Memory B cell (primary cell): ENCODE measurements at regions not wholly inside any gene's neighbourhood (a gene's known extent, or its start where the extent isn't known, plus 50 kb on each side); places are given as distances from the start of the nearest gene placed in this dataset.

Experiments used
- ATAC-seq: fragments of 150-1000 bp; cut with Tn5 transposase; 2 replicates; pipeline ENCODE4 v1.10.0; 2021; ENCODE audit warnings: low read depth, mild to moderate bottlenecking, moderate library complexity
- DNase-seq, 2 donors: peaks; one replicate each; pipeline ENCODE4 v3.0.0; 2022; ENCODE audit warnings: low spot score in 2 of 2
- H3K27ac Mint-ChIP-seq: one replicate; pipeline ENCODE4 v1.8.0; 2022; ENCODE audit warnings: mild to moderate bottlenecking, moderate library complexity, mixed read lengths
- H3K27me3 Mint-ChIP-seq: one replicate; pipeline ENCODE4 v1.8.0; 2022; ENCODE audit warnings: mixed read lengths
- H3K36me3 Mint-ChIP-seq: one replicate; pipeline ENCODE4 v1.8.0; 2022; ENCODE audit warnings: mild to moderate bottlenecking, mixed read lengths
- H3K4me1 Mint-ChIP-seq: one replicate; pipeline ENCODE4 v1.8.0; 2022; ENCODE audit warnings: mixed read lengths
- H3K4me3 Mint-ChIP-seq: one replicate; pipeline ENCODE4 v1.8.0; 2022; ENCODE audit warnings: mild to moderate bottlenecking, moderate library complexity, mixed read lengths
- H3K9me3 Mint-ChIP-seq: one replicate; pipeline ENCODE4 v1.8.0; 2022; ENCODE audit warnings: mixed read lengths

DNA sequence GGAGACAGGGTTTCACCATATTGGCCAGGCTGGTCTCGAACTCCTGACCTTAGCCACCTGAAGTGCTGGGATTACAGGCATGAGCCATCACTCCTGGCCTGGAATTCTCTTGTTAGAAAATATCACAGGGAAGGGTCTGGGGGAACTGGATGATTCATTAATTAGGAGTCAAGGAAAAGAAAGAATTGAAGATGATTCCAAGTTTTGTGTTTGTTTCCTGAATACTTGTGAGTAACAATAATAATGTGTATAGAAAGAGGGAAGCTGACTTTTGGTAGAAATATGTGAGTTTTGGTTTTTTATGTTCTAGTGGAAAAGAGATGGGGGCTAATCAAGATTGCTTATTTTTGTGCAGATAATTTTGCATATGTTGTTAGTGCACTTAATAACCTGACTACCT is 77.3 kb upstream of the CLNK start:
- no peak overlapping the region for H3K4me3 Mint-ChIP-seq
- peaks cover 5% of the 10 kb centered on the region for H3K36me3 Mint-ChIP-seq
- DNase-seq = no peak
- no peak for ATAC-seq
- no peaks in the 10 kb centered on the region for H3K27me3 Mint-ChIP-seq
- peaks cover 10% of the 10 kb centered on the region for H3K9me3 Mint-ChIP-seq
- H3K27ac Mint-ChIP-seq = no peak overlapping the region
- peaks cover 2% of the 10 kb centered on the region for H3K4me1 Mint-ChIP-seq

DNA sequence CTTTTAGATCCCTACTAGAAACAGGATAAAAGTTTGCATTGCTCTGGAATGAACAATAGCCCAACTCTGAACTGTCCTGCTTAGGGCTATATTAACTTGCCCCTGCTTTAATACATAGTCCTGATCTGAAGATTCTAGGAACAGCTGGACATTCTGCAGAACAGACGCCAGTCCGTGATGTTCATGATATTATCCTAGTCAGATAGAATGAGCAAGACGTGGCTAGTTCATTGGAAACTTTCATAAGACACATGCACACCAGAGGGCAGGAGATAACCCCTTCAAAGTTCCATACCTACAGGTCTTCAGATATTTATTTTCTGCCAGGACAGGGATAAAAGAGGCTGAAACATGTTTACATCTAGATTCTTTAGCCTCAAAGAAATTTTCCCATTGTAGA is 75.5 kb upstream of the CLNK start:
- ATAC-seq = no peak
- peaks cover 9% of the 10 kb centered on the region for H3K9me3 Mint-ChIP-seq
- peaks cover 5% of the 10 kb centered on the region for H3K36me3 Mint-ChIP-seq
- H3K4me1 Mint-ChIP-seq = peaks cover 6% of the 10 kb centered on the region
- no peaks in the 10 kb centered on the region for H3K27me3 Mint-ChIP-seq
- H3K4me3 Mint-ChIP-seq = no peak overlapping the region
- no peak for DNase-seq
- H3K27ac Mint-ChIP-seq = no peak overlapping the region

DNA sequence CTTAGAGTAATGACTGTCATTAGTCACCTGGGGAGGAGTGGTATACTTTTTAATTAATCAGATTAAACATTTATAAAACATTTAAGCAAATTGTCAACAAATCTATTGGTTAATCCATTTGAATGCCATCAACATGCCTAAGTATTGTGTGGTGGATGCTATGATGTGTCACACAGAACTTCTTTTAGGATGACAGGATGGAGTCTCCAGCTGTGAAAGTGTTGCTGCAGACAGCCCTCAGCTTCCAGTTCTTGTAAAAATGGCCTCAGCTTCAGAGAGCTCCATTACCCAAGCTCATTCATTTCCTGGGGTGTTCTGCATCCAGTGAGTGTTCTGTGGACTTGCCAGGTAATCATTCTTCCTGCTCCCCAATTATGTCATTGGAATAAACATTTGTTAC is 74.3 kb upstream of the CLNK start:
- Mint-ChIP-seq H3K4me1 (peaks cover 6% of the 10 kb centered on the region), H3K4me3 (no peak overlapping the region), H3K9me3 (peaks cover 2% of the 10 kb centered on the region), H3K27me3 (no peaks in the 10 kb centered on the region), H3K27ac (no peak overlapping the region), H3K36me3 (peaks cover 3% of the 10 kb centered on the region)
- ATAC-seq = no peak
- DNase-seq = no peak

DNA sequence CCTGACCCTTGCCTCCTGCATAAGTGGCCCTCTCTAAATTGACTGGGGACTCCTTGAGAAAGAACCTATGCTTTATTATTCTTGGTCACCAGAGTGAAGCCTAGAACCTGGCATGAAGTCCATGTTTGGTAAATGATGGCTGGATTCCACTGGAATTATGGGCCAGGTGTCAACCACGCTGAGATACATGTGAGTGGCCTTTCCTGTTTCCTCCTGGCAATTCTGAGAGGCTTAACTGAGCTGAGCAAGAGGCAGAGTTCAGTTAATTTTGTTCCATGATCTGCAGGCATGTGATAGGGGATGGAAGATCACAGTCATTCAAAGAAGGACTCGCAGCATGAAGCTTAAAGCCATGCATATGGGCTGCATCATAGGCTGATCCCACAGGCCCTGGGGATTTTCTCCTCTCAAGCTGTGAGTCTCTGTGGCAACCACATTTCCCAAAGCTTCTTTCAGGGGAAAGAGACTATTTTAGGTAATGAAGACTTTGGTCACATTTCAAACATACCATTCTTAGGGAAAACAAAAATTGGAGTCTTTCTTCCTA is 69.4 kb upstream of the CLNK start:
- Mint-ChIP-seq H3K27me3 (no peaks in the 10 kb centered on the region), H3K4me1 (peaks cover 4% of the 10 kb centered on the region), H3K27ac (no peak overlapping the region), H3K36me3 (no peaks in the 10 kb centered on the region), H3K4me3 (no peak overlapping the region), H3K9me3 (no peaks in the 10 kb centered on the region)
- DNase-seq = no peak
- no peak for ATAC-seq

DNA sequence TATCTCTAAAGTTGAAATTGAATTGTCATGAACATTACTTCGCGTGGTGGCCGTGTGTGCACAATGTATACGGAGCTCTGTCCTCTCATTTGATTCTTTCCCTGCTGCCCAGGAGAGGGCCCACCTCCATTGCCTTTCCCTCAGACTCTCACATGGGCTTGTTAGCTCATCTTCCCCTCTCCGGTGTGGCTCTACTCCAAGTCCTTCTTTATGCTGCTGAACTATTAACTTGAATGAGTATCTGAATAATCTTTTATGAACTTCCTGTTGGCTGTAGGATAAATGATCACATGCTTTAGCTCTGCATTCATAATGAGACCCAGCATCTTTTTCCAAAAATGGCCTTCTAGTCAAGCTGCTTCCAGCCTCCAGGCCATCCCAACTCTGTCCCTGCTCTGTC is 68.8 kb upstream of the CLNK start:
- no peak overlapping the region for H3K4me3 Mint-ChIP-seq
- H3K9me3 Mint-ChIP-seq = no peaks in the 10 kb centered on the region
- no peak for DNase-seq
- no peak for ATAC-seq
- H3K4me1 Mint-ChIP-seq = peaks cover 4% of the 10 kb centered on the region
- no peaks in the 10 kb centered on the region for H3K36me3 Mint-ChIP-seq
- no peaks in the 10 kb centered on the region for H3K27me3 Mint-ChIP-seq
- H3K27ac Mint-ChIP-seq = no peak overlapping the region

DNA sequence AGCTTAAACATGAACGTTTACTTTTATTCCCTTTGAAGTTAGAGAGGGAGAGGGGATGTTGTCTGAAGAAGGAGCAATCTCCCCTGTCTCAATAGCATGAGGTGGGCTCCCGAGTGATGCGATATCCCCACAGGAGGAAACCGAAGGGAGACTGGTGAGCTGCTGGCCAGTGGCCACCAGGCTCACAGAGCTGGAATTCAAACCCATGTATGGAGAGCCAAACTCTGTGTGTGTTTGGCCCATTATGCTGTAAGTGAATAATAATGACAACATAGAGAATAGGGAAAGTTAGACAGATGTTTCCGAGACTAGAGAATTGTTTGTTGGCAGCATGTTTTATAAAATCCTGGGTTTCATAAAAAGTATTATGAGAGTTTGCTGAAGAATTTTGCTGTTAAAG is 66.1 kb upstream of the CLNK start:
- peaks cover 4% of the 10 kb centered on the region for H3K4me1 Mint-ChIP-seq
- ATAC-seq (no peak), DNase-seq (no peak)
- no peak overlapping the region for H3K27ac Mint-ChIP-seq
- no peaks in the 10 kb centered on the region for H3K36me3 Mint-ChIP-seq
- no peak overlapping the region for H3K4me3 Mint-ChIP-seq
- no peaks in the 10 kb centered on the region for H3K9me3 Mint-ChIP-seq
- no peaks in the 10 kb centered on the region for H3K27me3 Mint-ChIP-seq

DNA sequence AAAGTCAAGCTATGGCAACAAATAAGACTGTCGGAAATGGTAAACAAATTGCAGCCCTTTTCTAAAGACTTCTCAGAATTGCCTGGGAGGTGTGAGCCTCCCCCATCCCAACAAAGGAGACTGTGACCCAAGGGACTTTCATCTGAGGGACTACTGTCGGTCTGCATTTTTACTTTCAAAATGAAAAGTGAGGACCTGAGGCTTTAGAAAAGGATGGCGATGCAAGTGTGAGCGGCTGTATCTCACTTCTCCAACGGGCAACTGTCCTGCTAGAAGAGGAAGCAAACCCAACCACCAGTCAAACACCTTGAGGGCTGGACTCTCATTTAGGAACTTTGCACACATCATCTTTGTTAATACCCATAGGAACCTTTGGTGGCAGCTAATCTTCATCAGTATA is 62.6 kb upstream of the CLNK start:
- Mint-ChIP-seq H3K4me1 (peaks cover 5% of the 10 kb centered on the region), H3K27me3 (peaks cover 1% of the 10 kb centered on the region), H3K4me3 (peak overlapping the region; percentile 17), H3K27ac (no peak overlapping the region), H3K9me3 (peaks cover 5% of the 10 kb centered on the region), H3K36me3 (peaks cover 1% of the 10 kb centered on the region)
- ATAC-seq (peak; percentile 52), DNase-seq (no peak)

DNA sequence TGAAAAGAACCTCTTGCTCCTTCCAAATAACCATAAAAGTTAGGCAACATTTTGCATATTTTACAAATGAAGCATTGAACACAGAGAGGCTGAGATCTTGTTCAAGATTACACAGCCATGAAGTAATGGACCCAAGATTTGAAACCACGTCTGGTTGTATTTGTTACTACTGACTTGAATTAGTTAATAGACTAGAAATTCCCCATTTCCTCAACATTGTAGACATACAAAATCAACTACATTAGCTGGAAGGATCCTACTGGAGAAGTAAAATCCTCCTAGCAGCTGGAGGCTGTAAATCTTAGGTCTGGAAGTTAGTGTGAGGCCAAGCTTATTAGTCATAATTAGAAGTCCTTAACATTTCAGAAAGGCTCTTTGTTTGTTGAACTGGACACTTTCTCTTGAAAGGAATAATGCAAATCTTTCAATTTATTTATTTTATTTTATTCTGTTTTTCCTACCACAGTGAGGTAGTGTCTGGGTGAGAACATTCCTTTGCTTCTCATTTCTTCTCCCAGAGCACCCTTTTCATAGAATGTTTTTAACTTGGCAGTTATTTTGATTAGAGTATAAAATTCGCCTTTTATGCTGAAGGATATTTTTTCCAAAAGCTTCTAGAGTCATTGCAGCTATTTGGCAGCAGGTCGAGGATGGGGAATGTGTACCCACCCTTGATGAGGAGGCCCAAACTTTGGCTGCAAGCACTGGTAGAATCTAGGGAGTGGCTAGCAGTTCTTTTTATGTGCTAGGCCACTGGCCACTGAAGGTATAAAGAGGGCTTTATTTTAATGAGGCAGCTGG is 62.0 kb upstream of the CLNK start:
- Mint-ChIP-seq H3K36me3 (peaks cover 1% of the 10 kb centered on the region), H3K27me3 (peaks cover 1% of the 10 kb centered on the region), H3K4me3 (peak overlapping the region; percentile 17), H3K4me1 (peaks cover 5% of the 10 kb centered on the region), H3K27ac (no peak overlapping the region), H3K9me3 (peaks cover 5% of the 10 kb centered on the region)
- DNase-seq (no peak), ATAC-seq (no peak)

DNA sequence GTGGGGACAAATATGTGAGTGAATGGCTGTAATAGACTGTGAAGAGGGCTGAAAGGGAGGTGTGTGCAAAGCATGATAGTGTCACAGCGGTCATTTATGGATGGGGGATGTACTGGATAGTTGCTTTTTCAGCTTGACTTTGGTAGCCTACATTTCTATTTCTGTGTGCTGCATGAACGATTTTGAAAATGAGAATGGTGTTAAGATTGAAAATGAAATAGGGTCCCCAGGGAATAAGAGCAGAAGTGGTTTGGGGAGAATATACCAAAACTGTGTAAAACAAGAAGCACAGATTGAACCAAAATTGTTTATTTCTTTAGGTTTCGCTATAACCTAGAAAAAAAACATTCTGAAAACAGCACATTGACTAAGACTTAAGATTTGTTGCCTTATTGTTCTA is 58.8 kb upstream of the CLNK start:
- Mint-ChIP-seq H3K9me3 (peaks cover 5% of the 10 kb centered on the region), H3K27me3 (peaks cover 1% of the 10 kb centered on the region), H3K4me3 (no peak overlapping the region), H3K27ac (no peak overlapping the region), H3K36me3 (peaks cover 1% of the 10 kb centered on the region), H3K4me1 (peaks cover 9% of the 10 kb centered on the region)
- DNase-seq (peak in 1 of 2 donors; percentile 35), ATAC-seq (peak; percentile 82)

DNA sequence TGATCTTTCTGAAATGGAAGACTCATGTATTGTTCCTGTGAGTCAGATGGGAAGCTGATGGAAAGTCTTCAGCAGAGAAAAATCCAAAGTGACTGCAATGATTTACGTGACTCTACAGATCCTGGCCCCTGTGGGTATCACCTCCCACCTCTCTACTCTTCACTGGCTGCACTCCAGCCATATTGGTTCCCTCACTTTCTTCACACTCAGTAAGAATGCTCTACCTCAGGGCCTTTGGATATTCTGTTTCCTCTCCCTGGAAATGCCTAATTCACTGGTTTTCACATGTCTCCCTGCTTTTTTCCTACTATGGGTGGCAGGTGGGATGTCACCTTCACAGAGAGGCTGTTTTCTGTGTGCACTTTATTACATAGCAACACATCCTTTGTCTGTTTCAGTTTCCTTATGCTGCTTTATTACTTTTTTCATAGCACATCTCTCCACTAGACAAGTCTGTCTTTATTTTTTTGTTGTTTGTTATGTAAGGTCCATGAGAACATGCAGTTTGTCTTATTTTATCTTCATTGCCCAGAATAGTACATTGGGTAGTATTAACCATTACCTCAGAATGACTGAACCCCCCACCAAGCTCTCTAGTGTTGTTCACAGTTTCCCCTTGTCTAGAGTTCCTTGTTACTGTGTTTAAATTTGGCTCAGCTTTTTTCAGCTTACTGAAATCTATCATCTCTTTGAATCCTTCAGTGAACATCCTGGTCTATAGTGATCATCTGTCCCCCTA is 57.6 kb upstream of the CLNK start:
- Mint-ChIP-seq H3K4me3 (no peak overlapping the region), H3K27ac (no peak overlapping the region), H3K9me3 (peaks cover 5% of the 10 kb centered on the region), H3K36me3 (peaks cover 1% of the 10 kb centered on the region), H3K27me3 (peaks cover 1% of the 10 kb centered on the region), H3K4me1 (peaks cover 9% of the 10 kb centered on the region)
- DNase-seq = no peak
- peak; percentile 28 for ATAC-seq

DNA sequence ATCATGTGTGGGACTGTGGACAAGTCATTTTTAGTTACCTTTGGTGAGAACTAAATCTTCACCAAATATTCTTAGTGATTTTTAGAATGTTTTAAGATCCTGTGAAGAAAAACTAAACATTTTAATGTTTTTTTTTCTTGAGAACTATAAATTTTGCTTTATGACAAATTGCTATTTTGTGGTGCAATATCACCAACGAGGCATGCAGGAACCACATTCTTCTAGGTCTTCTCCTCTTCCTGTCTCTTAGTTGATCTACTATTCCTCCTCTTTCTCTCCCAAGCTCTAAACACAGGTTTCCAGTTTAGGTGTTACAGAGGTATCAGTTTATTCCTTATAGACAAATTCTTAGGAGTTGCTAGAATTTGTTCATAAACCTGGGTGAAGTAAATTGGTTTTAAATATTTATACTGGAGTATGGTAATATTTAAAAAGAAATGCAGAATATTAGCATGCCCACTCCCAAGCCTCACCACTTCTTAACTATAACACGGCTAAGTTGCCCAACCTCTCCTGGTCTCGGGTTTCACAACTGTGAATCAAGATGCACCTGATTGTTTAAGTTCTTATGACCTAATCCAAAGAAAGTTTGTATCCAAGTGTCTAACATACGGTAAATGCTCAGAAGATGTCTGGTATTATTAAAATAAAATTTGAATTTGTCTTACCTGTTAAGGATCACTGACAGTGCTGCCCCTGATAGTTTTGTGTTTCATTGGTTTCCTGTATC is 56.5 kb upstream of the CLNK start:
- ATAC-seq (no peak), DNase-seq (no peak)
- no peak overlapping the region for H3K27ac Mint-ChIP-seq
- H3K4me1 Mint-ChIP-seq = peaks cover 9% of the 10 kb centered on the region
- no peak overlapping the region for H3K4me3 Mint-ChIP-seq
- peaks cover 1% of the 10 kb centered on the region for H3K27me3 Mint-ChIP-seq
- peaks cover 5% of the 10 kb centered on the region for H3K9me3 Mint-ChIP-seq
- H3K36me3 Mint-ChIP-seq = peaks cover 1% of the 10 kb centered on the region

DNA sequence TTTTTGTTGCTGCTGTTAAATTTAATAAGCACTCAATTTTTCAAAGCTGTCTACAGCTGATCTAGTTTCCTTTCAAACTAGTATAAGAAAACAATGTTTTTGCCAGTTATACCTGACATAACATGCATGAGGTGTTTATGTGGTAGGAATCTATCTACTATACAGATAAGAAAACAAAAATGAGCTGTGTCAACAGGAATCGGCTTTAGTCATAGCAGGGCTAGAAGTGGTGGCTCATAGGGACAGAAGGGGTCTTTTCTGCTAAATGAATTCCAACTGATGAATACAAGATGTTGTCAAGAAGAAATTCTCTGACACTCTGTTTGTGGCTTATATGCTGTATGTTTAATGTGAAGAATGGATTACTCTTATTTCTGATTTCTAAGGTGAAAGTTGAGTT is 55.7 kb upstream of the CLNK start:
- H3K27ac Mint-ChIP-seq = no peak overlapping the region
- DNase-seq = no peak
- H3K9me3 Mint-ChIP-seq = peaks cover 5% of the 10 kb centered on the region
- no peak for ATAC-seq
- H3K36me3 Mint-ChIP-seq = peaks cover 1% of the 10 kb centered on the region
- H3K4me1 Mint-ChIP-seq = peaks cover 9% of the 10 kb centered on the region
- no peak overlapping the region for H3K4me3 Mint-ChIP-seq
- H3K27me3 Mint-ChIP-seq = peaks cover 1% of the 10 kb centered on the region

DNA sequence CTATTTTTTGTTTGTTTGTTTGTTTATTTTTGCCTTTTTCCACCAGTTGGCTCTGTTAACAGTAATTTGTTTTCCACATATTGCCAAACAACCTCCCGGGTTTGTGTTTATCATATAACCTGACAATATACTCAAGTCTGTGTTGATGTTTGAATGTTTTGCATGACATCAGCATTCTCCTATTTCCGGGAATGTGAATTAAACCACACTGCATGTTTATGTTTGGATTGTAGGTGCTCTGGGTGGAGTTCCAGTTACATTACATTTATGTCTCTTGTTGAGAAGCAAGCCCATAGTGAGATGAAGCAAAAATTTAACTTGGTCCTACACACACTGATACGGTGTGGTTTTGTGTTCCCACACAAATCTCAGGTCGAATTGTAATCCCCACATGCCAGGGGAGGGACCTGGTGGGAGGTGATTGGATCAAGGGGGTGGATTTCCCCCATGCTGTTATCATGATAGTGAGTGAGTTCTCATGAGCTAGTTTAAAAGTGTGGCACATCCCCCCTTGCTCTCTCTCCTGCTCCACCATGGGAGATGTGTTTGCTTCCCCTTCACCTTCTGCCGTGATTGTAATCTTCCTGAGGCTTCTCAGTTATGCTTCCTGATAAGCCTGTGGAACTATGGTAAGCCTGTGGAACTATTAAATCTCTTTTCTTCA is 54.4 kb upstream of the CLNK start:
- Mint-ChIP-seq H3K27ac (no peak overlapping the region), H3K9me3 (no peaks in the 10 kb centered on the region), H3K4me1 (peaks cover 4% of the 10 kb centered on the region), H3K4me3 (no peak overlapping the region), H3K27me3 (no peaks in the 10 kb centered on the region), H3K36me3 (no peaks in the 10 kb centered on the region)
- no peak for DNase-seq
- no peak for ATAC-seq

DNA sequence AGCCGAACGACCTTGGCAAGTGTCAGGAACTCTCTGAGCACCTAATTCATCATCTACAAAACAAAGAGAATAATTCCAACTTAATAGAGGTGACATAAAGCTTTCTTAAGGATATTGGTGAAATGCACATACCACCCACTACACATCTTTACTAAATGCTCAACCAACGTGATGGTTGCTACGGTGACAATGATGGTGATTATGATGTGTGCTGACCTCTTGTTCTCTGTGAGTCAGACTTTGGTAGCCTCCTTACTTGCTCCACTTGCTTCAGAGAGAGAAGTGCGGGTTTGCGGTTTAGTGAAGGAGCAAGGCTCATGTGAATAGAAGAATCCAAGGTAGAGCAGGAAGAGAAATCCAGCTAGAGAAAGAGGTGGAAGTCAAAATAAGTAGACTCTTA is 52.8 kb upstream of the CLNK start:
- Mint-ChIP-seq H3K9me3 (no peaks in the 10 kb centered on the region), H3K4me1 (peaks cover 16% of the 10 kb centered on the region), H3K36me3 (no peaks in the 10 kb centered on the region), H3K27ac (no peak overlapping the region), H3K27me3 (no peaks in the 10 kb centered on the region), H3K4me3 (no peak overlapping the region)
- ATAC-seq (no peak), DNase-seq (no peak)
